ENCODE measurements at regions not wholly inside any gene's neighbourhood (a gene's known extent, or its start where the extent isn't known, plus 50 kb on each side); places are given as distances from the start of the nearest gene placed in this dataset.

DNA sequence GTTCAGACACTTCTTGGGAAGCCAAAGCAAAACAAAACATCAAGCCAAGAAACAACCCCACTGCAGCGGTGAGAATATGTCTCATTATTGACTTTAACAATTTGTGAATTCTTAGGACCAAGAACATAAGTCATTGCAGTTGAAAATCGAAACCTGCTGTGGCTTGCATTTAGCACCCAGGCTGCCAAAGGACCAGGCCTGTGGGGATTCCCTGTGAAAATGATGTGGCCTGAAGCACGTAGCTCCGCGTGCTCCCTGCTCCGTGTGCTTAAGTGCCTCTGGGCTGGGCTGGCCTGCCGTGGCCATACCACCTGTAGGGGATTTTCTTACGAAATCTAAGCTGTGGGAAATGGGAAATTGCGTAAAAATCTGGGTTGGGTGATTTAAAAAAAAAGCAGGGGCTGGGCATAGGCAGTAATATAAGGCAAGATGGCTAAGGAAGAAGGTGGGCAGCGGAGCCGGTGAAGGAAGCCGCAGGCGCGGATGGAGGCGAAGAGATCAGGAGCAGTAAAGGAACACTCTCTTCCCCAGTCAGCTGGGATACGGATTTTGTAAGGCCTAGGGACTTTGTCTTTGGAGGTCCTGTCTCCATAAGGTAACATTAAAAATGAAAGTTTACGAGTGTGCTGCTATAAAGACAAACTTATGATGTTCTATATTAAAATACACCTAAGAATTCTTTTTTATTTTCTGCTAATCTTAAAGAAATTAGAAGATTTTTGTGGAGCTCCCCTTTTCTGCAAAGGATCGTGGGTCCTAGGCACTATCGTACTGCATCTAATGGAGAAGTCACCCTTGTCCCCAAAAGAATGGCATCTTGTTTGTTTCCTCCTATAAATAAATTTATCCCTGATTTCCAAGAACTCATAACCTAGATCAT is 189.6 kb upstream of the SEMA6A start:
- TF ChIP-seq POLR2AphosphoS5 (IDR thresholded peaks at IDR 0.05; ENCODE audit: insufficient read depth in 1 of 2, low read depth in 1 of 2) (peak; percentile 24 to 36), POLR2A (IDR thresholded peaks at IDR 0.05) (no peak)
- TF ChIP-seq, protein P1, sequence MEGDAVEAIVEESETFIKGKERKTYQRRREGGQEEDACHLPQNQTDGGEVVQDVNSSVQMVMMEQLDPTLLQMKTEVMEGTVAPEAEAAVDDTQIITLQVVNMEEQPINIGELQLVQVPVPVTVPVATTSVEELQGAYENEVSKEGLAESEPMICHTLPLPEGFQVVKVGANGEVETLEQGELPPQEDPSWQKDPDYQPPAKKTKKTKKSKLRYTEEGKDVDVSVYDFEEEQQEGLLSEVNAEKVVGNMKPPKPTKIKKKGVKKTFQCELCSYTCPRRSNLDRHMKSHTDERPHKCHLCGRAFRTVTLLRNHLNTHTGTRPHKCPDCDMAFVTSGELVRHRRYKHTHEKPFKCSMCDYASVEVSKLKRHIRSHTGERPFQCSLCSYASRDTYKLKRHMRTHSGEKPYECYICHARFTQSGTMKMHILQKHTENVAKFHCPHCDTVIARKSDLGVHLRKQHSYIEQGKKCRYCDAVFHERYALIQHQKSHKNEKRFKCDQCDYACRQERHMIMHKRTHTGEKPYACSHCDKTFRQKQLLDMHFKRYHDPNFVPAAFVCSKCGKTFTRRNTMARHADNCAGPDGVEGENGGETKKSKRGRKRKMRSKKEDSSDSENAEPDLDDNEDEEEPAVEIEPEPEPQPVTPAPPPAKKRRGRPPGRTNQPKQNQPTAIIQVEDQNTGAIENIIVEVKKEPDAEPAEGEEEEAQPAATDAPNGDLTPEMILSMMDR (IDR thresholded peaks at IDR 0.05): no peak

Measured in vagina (tissue), 2 donors.